ENCODE measurements at regions not wholly inside any gene's neighbourhood (a gene's known extent, or its start where the extent isn't known, plus 50 kb on each side); places are given as distances from the start of the nearest gene placed in this dataset.
"Not testable (repeated sequence)": the region's sequence is repeated elsewhere in the genome, so short reads cannot be mapped to it uniquely, and the experiment has no call there.

DNA sequence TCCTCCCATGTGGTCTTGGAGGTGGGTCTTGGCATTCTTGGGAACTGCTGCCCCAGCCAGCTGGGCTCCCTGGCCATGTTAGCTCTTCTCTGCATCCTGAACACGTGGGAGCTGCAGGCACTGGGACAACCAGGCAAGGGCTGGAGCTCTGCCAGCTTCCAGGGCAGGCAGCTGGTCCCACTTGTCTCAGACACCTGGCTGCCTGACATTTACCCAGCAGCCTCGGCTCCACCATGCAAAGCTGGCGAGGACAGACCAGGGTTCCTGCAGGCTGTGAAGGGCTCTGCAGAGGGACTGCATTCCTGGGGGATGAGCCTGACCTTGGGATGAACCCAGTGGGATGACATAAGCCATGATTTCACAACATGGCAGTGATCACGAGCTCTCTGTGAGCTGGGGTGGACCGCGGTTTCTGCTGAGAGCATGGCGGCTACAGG is 99.0 kb upstream of the TSHZ3 start:
- DNase-seq = no peak

DNA sequence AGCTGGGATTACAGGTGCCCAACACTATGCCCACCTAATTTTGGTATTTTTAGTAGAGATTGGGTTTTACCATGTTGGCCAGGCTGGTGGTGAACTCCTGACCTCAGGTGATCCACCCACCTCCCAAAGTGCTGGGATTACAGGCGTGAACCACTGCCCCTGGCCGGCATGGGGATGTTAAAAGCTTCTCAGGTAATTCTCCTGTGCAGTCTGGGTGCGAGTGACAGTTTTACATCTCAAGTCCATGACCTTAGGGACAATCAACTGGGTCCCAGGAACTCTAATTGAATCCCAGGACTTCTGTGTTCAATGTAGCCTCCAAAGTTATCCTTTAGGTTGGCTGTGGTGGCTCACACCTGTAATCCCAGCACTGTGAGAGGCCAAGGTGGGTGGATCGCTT is 100.1 kb upstream of the TSHZ3 start:
- DNase-seq = no peak

DNA sequence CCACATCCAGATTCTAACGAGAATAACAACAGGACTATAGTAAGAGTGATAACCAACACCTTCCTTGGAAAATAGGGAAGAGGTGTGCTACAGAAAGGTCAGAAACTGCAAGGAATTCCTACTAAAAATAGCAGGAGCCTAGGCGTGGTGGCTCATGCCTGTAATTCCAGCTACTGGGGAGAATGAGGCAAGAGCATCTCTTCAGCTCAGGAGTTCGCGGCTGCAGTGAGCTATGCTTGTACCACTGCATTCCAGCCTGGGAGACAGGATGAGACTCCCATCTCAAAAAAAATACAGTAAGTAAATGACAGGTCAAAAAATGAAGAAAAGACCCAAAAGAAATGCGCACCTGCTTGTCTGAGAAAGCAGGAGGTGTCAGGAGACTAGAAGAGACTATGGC is 101.5 kb upstream of the TSHZ3 start:
- no peak for DNase-seq

DNA sequence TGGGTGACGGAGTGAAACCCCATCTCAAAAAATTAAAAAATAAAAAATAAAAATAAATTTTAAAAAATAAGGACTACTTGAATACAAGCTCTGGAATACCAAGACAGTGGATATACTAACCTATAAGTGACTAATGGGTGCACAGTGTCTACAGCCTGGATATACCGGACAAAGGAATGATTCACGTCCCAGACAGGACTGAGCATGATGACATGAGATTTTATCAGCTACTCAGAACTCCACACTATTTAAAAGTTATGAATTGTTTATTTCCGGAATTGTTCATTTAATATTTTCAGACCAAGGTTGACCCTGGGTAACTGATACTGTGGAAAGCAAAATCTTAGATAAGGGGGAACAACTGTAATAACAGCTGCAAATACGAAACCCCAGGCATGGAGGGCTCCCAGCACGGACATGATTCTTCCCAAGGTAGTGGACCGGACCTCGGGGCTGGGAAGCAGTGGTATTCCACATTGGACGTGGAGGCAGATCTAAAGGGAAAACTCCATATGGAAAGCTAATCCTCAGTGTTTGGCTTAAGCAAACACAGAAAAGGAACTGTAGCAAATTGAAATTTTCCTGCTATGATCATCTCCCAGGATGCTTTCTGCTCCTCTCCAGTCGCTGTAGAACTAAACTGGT is 102.6 kb upstream of the TSHZ3 start:
- DNase-seq = no peak

DNA sequence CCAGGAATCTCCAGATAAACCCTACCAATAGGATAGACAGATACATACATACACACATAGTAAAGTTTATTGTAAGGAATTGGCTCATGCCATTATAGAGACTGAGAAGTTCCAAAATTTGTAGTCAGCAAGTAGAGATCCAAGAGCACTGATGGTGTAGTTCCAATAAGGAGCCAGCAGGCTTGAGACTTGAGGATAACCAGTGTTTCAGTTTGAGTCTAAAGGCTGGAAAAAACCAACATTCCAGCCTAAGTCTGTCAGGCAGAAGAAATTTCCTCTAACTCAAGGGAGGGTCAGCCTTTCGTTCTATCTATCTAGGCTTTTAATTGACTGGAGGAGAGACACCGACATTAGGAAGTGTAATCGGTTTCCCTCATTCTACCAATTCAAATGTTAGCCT is 110.2 kb upstream of the TSHZ3 start:
- no peak for DNase-seq

DNA sequence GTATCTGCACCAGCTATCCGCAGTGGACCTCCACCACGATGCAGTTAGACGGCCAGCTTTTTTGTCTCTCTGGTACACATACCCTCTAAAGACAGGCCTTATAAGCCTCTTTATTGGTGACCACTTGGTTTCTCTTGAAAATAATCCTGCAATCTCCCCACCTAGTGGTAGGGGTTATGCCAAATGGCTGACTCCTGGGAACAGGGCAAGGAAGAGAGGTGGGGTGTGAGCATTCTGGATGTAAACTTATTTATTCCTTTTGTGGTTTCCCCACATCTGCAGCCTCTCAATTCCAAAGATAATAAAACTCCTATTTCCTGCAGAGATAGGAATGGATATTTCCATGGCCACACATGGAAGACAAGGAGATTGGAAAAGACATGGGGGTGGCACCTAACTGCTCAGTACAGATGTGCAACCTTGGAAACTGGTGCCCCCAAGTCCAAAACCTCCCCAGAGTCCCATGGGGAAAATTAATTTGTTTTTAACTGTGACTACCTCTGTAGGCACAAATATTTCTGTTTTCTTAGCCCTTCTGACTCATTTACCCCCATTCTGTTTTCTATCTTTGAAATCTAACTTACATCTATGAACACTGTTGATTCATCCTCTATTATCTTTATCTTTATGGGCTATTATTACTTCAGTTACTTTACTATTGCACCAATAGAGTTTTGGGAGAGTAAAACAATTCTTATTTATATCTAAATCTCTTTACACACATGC is 112.7 kb upstream of the TSHZ3 start:
- DNase-seq = no peak

DNA sequence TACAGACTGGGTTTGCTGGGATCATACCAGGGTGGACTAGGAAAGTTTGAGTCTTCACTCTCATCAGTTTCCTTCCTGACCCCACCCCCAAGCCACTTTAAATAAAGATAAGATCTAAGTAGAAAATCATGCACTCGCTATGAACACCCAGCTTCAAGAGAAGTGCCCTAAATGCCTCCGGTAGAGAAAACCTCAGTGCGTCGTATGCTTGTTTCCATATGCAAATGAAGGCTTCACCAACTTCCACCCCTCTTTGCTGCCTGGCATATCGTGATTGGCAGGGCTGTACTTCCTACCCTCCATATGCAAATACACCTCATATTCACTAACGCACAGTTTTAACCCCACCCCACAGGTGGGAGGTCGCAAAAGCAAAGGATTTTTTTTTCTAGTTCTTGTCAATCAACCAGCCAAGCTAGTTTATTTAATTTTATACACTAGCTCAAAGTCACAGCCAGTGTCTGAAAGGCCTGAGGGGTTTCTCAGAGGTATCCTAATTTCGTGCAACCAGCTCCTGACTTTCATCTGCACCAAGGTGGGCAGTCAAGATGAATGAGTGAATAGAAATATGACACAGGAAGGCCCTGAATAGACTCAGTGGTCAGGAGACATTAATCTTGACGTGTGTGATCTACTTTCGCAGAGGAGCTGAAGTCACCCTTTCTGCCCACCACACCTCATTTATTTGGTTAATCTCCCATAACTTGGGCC is 121.1 kb upstream of the TSHZ3 start:
- DNase-seq = no peak

DNA sequence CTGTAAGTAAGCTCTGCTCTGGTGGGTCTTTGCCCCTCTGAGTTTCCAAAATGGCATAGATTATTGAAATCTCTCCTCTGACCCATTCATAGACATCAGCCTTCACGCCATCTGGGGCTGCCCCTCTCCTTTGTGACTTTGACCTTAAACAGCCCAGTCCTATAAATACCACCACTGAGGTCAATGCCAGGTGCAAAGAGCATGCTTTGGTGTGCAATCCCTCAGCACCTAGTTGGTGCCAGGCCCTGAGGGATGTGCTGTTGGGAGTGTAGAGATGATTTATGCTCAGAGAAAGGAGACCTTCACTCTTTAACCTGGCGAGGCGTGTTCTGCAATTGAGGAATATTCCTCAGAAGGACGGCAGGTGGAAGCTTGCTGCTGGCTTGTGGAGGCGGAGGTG is 121.7 kb upstream of the TSHZ3 start:
- no peak for DNase-seq

DNA sequence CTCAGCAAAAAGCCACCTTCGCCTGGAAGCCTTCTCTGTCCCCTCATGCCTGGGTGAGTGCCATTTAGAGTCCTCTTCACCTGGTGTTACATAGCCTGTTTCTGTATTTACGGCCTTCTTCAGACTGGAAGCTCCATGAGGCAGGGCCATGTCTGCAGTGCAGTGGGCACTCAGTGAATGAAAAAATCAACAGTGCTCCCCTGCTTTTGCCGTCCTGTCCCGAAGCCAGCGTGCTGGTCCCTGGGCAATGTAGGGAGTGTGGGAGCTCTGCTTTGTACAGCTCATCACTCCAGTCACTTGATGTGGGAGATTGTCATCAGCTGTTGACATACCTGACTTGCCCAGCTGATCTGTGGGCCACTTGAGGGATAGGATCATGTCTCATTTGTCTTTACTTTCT is 129.0 kb upstream of the TSHZ3 start:
- no peak for DNase-seq

DNA sequence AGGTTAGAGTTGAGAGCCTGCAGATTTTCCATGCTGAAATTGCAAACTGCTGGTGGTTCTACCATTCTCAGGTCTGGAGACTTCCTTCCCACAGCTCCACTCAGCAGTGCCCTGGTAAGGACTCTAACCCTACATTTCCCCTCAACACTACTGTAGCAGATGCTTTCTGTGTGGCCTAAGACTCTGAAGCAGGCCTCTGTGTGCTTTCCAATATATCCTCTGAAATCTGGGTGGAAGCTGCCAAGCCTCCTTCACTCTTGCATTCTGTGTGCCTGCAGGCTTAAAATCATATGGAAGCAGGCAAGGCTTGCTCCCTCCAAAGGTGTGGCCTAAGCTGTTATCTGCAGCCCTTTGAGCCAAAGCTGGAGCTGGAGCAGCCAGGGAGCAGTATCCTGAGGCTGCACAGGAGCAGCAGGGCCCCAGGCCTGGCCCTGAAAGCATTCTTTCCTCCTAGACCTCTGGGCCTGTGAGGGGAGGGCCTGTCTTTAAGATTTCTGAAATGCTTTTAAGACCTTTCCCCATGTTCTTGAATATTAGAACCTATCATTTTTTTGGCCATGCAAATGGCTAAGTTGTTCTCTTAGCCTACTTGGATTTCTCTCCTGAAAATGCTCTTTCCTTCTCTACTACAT is 134.1 kb upstream of the TSHZ3 start:
- DNase-seq = no peak

DNA sequence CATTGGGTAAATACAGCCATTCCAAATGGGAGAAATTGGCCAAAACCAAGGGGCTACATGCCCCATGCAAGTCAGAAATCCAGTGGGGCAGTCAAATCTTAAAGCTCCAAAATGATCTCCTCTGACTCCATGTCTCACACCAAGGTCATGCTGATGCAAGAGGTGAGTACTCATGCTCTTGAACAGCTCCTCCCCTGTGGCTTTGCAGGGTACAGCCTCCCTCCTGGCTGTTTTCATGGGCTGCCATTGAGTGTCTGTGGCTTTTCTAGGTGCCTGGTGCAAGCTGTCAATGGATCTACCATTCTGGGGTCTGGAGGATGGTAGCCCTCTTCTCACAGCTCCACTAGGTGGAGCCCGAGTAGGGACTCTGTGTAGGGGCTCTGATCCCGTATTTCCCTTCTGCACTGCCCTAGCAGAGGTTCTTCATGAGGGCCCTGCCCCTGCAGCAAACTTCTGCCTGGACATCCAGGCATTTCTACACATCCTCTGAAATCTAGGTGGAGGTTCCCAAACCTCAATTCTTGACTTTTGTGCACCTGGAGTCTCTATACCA is 135.7 kb upstream of the TSHZ3 start:
- DNase-seq = not testable (repeated sequence)

DNA sequence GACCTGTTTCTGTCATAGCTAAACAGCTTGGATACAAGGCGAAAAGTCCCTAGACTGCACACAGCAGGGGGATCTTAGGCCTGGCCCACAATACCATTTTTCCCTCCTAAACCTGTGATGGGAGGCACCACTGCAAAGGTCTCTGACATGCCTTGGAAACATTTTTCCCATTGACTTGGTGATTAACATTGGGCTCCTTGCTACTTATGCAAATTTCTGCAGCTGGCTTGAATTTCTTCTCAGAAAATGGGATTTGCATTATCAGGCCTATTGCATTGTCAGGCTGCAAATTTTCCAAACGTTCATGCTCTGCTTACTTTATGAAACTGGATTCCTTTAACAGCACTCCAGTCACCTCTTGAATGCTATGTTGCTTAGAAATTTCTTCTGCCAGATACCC is 136.2 kb upstream of the TSHZ3 start:
- no peak for DNase-seq

DNA sequence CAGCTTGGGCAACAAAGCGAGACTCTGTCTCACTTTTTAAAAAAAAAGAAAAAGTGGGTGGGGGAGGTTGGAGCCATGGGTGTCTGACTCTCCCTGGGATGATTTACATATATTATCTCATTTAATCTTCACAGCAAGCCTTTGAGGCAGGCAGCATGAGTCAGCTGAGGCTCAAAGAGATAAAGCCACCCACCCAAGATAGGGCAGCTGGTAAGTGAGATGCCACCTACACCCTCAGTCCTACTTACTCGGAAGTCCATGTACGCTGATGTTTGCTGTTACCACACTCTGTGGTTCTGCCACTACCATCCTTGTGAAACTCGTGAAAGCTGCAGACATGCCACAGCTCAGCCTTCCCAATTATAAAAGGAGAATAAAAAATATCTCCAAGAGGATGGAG is 142.0 kb upstream of the TSHZ3 start:
- no peak for DNase-seq

DNA sequence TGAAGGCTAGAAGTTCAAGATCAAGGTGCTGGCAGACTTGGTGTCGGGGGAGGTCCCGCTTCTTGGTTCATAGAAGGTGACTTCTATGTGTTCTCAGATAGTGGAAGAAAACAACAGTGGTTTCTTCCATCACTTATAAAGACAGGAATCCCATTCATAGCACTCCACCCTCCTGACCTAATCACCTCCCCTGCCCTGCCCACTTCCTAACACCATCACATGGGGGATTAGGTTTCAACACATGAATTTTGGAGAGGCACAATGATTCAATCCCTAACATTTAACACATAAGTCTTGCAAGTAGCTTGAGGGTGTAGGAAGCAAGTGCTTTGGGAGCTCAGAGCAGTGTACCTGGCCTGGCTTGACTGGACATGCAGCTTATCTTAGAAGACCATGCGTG is 142.8 kb upstream of the TSHZ3 start:
- DNase-seq = no peak

DNA sequence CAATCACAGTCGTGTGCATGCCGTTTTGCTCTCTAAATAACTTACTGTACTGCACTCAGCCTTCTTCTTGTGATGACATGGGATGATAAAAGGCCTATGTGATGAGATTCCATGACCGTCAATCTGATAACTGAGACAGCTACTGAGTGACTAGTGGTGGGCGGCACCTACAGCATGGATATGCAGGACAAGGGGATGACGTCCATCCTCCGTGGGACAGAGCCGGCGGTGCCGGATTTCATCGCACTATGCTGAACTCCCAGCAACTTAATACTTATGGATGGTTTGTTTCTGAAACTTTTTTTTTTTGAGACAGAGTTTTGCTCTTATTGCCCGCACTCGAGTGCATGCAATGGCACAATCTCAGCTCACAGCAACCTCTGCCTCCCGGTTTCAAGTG is 146.8 kb upstream of the TSHZ3 start:
- no peak for DNase-seq

DNA sequence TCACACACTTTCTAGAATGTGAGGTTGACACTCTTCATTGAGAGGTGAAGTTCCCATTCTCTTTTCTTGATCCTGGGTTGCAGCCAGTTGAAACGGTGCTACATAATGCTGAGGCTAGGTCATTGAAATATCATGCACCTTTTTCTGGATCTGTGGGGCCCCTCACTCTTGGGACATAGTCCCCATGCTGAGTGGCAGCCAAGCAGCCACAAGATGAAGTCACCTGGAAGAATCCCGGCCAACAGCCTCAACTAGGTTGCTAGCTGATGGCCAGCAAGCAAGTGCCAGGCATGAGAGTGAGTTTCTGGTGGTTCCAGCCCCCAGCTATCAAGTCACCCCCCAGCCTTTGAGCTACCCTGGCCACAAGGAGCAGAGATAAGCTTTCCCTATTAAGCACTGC is 148.5 kb upstream of the TSHZ3 start:
- no peak for DNase-seq

DNA sequence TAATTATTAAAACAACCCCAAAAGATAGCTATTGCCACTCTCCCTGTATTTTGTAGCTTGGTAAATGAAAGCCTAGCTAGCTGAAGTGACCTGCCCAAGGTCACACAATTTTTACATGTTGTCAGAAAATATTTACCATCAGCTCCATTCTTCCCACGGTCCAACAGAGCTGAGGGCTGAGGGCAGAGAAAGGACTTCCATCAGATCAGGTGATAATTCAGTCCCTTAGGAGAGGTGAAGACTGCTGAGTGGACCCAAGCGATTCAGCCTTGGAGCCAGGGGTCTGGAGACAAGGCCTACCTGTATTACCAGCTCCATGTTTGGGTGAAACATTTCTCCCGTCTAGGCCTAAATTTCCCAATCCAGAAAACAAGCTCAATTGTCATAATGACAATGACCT is 149.5 kb upstream of the TSHZ3 start:
- DNase-seq = no peak

DNA sequence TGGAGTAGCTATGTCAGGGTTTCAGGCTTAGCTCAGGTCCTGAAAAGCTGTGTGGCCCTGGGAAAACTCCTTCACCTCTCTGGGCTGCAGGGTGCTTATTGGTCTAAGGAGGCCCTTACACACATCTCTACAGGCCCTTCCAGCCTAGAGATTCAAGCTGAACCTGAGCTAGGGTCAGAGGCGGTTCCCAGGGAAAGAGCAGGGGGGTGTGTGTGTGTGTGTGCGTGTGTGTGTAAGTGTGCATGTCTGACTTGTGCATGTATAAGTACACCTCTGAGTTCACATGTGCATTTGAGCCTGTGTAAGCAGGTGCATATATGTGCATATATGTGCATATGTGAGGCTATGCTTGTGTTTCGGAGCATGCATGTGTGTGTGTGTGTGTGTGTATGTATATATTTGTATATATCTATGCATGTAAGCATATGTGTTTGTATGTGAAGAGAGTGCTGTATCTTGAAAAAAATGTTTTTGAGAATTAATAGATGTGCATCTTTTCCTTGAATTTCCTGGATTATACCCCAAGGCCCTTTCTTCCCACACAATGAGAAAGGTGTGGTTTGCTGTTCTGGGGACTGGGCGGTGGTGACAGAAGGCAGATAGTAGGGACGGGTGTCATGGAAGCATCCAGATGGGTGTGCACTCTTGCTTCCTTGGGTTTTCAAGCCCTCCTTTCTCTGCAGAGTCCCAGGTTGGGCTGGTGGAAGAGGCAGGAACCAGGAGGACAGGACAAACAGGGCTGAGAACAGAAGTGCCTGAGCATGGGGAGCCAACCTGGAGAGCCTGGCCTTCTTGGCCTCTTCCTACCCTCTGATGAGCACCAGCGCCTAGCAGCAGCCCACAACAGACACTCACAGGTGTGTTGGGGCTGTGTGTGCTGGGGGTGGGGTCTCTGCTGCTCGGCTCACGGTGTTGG is 150.3 kb upstream of the TSHZ3 start:
- DNase-seq = no peak

DNA sequence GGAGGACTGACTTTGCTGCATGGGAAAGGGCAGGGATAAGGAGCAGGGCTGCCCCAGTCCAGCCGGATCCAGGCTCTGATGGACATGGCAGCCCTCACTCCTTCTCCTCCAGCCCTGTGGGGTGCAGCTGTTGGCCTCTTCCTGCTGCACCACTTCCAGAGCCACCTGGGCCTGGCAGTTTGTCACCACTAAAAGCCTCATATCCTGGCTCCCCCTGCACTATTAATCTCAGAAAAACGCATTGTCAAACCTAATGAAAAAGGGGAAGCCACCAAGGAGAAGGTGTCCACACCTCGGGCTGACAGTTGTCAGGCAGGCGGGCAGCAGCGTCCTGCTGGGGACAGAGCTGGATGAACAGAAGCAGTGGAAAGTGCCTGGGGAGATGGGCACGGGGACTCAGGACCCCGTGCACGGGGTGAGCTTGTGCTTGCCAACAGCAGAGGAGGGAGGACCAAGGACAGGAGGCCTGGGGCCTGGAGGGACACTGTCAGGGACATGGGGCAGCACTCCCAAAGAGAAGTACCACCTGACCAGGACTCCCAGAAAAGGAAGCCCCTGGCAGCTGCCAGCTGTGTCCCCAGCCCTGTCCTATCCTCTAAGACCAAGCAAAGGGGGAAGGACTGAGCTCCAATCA is 151.1 kb upstream of the TSHZ3 start:
- DNase-seq = no peak

DNA sequence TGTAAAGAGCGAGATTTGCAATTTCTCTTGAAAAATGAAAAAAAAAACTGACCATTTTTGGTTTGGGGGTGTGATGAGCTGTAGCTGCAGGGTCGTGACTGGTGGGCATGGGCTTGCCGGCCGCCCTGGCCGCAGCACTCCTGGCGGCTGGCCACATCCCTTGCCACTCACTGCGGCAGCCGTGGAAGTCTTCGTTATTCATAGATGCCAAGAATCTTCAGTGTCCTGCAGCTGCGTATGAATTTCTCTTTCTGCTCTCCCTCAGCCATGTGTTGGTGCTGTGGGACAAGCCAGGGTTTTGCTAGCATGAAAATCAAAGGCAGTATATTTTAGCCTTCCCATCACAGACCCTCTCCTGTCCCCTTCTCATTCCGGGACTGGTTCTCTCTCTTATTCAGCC is 151.7 kb upstream of the TSHZ3 start:
- no peak for DNase-seq

DNA sequence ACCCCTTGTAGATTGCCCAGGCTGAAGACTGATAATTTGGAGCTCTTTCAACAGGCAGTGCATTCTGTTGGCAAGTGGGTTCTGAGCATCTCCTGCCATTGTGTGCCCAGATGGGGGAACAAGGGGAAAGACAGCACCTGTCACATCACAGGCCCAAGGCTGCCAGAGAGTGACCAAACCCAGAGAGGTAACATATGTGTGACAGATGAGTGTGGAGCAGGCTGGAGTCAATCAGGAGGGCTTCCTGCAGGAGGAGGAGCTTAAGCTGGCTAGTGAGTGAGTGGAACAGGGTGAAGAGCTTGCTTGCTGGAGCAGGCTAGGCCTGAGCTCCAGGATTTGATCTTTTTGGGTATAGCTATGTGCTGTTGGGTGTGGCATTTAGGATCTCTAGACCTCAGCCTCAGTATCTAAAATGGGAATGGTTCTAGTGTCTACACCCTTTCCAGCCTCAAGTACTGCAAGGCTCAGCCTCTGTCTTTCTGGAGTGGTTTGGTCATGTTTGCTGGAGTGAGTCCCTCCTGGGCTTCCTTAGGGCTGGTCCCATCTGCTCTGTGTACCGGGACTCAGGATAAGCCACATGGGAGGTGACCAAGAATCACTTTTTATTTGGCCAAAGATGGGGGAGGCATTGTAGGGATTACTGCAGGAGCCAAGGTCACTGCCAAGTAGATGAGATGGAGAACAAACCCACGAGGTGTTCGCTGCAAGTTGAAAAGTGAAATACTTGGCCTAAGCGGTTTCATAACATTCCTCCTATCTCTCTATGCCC is 152.4 kb upstream of the TSHZ3 start:
- DNase-seq = no peak

Data from T-helper 9 cell (primary cell).